ENCODE measurements at regions not wholly inside any gene's neighbourhood (a gene's known extent, or its start where the extent isn't known, plus 50 kb on each side); places are given as distances from the start of the nearest gene placed in this dataset.

DNA sequence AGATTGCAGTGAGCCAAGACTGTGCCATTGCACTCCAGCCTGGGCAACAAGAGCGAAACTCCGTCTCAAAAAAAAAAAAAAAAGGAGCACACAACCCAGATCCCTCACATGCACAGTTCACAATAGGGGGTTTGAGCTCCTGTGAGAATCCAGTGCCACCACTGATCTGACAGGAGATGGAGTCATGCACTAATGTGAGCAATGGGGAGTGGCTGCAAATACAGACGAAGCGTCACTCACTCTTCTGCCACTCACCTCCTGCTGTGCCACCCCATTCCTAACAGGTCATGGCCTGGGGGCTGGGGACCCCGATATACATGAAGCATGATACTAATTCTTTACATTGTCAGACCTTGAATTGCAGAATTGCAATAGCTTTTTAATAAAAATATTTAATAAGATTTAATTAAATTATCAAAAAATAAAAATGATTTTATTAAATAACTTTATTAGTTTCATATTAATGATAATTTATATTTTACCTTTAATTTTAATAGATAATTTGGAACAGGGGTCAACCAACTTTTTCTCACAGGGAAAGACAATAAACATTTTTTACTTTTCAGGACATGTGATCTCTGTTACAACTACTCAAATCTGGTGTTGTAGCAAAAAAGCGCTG is 171.4 kb downstream of the COPRS start (continued):
- no peak for TF ChIP-seq JUND (IDR thresholded peaks at IDR 0.05; ENCODE audit: low read length)
- no peak for TF ChIP-seq SIX5 (IDR thresholded peaks at IDR 0.05; ENCODE audit: low read depth, low read length)

Measured in H1 (cell line).